GM12891 (cell line): ENCODE measurements at regions not wholly inside any gene's neighbourhood (a gene's known extent, or its start where the extent isn't known, plus 50 kb on each side); places are given as distances from the start of the nearest gene placed in this dataset.

Experiments
- POLR2A ChIP-seq: IDR thresholded peaks from 2 replicates; pipeline ENCODE4 v1.6.1; 2011; ENCODE audit warnings: low read depth, low read length, control low read depth
- POLR2AphosphoS5 ChIP-seq: IDR thresholded peaks from 2 replicates; pipeline ENCODE4 v1.6.1; 2011; ENCODE audit warnings: low read depth, low read length, control low read depth

DNA sequence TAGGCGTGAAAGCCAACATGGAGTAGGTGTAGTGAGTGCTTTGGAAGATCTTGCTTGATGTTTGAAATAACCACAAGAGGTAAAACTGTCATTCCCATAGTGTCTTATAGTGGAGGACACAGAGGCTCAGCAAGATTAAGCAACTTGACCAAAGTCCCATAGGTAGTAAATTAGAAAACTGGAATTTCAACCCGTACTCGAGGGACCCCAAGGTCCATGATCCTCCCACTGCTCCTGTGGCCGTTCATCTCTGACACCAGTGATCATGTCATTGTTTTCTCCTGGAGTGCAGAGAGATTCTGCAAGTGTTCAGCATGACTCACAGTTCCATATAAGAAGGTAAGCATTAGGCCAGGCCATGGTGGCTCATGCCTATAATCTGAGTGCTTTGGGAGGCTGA, 126.9 kb downstream of the FGF9 start:
- no peak for TF ChIP-seq POLR2A
- no peak for TF ChIP-seq POLR2AphosphoS5
